PFSK-1 (cell line): ENCODE measurements at regions not wholly inside any gene's neighbourhood (a gene's known extent, or its start where the extent isn't known, plus 50 kb on each side); places are given as distances from the start of the nearest gene placed in this dataset.

Source experiments
- FOXP2 ChIP-seq: optimal IDR thresholded peaks from 2 replicates; pipeline ENCODE3; 2011; ENCODE audit warnings: borderline replicate concordance, control low read depth, inconsistent platforms; ENCODE audit not compliant: insufficient read depth; ENCODE audit errors: extremely low read length, extremely low read depth
- POLR2AphosphoS5 ChIP-seq: IDR thresholded peaks from 2 replicates; pipeline ENCODE4 v1.6.1; 2012; ENCODE audit warnings: low read depth, mild to moderate bottlenecking, control low read depth, low read length, moderate library complexity
- REST ChIP-seq, 2 experiments: IDR thresholded peaks; 2 replicates each; pipeline versions ENCODE4 v1.6.1 to v1.8.0; 2011 to 2012; ENCODE audit warnings: low read depth in 2 of 2, low read length in 2 of 2, control low read depth in 1 of 2, inconsistent platforms in 1 of 2, mild to moderate bottlenecking in 1 of 2, moderate library complexity in 1 of 2; ENCODE audit not compliant: insufficient read depth in 1 of 2
- SIN3A ChIP-seq: IDR thresholded peaks from 2 replicates; pipeline ENCODE4 v1.6.1; 2012; ENCODE audit warnings: mild to moderate bottlenecking, low read length, moderate library complexity, borderline replicate concordance; ENCODE audit not compliant: insufficient read depth
- TAF1 ChIP-seq: IDR thresholded peaks from 2 replicates; pipeline ENCODE4 v1.6.1; 2012; ENCODE audit warnings: low read length, control low read depth, borderline replicate concordance; ENCODE audit not compliant: insufficient read depth

GRCh38 chr2:147779440-147779839 lies 65.4 kb upstream of the ACVR2A start:
- TF ChIP-seq SIN3A (no peak), TAF1 (no peak), REST (IDR thresholded peaks at IDR 0.05; ENCODE audit: insufficient read depth in 1 of 2, low read depth in 2 of 2, low read length in 2 of 2) (no peak), POLR2AphosphoS5 (no peak), FOXP2 (no peak)

DNA sequence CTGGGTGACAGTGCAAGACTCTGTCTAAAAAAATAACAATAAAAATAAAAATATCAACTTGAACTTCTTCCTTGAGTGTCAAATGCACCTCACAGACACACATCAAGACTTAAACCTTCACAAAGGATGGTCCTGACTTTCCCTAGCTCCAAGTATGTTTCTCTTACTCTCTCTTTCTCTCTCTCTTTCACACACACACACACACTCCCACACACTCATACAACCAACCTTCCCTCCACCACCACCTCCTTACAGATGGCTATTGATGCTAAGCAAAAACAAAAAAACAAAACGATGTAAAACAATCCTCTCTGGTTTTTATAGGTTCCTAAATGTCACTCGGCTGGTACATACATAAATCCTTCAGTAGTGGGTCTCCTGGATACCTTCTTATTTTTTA lies 67.4 kb upstream of the ACVR2A start:
- TF ChIP-seq FOXP2 (no peak), SIN3A (no peak), POLR2AphosphoS5 (no peak), REST (IDR thresholded peaks at IDR 0.05; ENCODE audit: insufficient read depth in 1 of 2, low read depth in 2 of 2, low read length in 2 of 2) (no peak), TAF1 (no peak)

DNA sequence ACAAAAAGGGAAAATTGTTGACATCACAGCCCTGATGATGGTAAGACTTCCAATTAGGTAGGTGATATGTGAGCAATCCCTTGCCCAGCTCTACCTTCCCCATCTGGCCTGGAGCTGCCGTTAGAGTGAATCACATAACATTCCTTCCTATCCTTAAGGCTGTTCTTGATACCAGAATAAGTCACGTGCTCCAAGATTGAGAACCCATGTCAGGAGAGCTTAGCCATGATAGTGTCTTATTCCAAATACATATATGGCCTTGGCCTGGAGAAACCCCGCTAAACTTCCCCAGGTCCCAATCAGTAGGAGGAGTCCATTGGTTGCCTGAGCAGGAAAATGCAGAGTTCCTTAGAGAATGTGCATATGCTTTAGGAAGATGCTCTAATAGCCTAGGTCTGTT lies 70.0 kb upstream of the ACVR2A start:
- TF ChIP-seq POLR2AphosphoS5 (no peak), REST (IDR thresholded peaks at IDR 0.05; ENCODE audit: insufficient read depth in 1 of 2, low read depth in 2 of 2, low read length in 2 of 2) (no peak), SIN3A (no peak), FOXP2 (no peak), TAF1 (no peak)

DNA sequence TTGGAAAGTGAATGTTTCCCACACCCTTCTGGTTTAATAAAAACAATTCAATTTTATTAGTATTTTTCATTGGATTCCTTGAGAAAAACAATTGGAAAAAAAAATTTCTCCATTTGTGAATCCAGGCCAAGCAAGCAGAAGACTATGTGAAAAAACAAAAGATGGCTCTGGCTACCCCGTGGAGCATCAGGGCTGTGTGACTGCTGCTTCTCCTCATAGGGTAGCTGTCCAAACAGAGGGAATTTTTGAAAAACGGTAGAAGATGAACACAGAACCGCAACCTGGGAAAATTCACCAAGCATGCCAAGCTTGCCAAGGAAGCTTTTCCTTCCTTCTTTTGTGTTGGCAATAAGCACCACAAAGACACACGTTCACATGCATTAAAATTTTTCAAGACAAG lies 71.3 kb upstream of the ACVR2A start:
- no peak for TF ChIP-seq REST (IDR thresholded peaks at IDR 0.05; ENCODE audit: insufficient read depth in 1 of 2, low read depth in 2 of 2, low read length in 2 of 2)
- no peak for TF ChIP-seq POLR2AphosphoS5
- no peak for TF ChIP-seq TAF1
- TF ChIP-seq FOXP2 = no peak

GRCh38 chr2:147772781-147773180 lies 72.0 kb upstream of the ACVR2A start:
- TF ChIP-seq TAF1 (no peak), FOXP2 (no peak), POLR2AphosphoS5 (no peak), REST (IDR thresholded peaks at IDR 0.05; ENCODE audit: insufficient read depth in 1 of 2, low read depth in 2 of 2, low read length in 2 of 2) (no peak), SIN3A (no peak)
